HepG2 (cell line): ENCODE measurements at regions not wholly inside any gene's neighbourhood (a gene's known extent, or its start where the extent isn't known, plus 50 kb on each side); places are given as distances from the start of the nearest gene placed in this dataset.

Source experiments
- ATAC-seq: fragments of 200-7000 bp; cut with Tn5 transposase; 3 replicates; pipeline ENCODE4 v1.9.1; 2020; ENCODE audit warnings: mild to moderate bottlenecking, moderate library complexity
- BruUV-seq: library from RNA; stranded (reverse); fragments of 400-500 nt; replicated peaks from 2 replicates; lab custom pipeline; 2021; lab: Mats Ljungman, UMichigan
- CTCF ChIA-PET: fragments of 300-600 bp; formaldehyde crosslinking; extraction: SDS; loops from one replicate; lab custom pipeline; 2021; ENCODE audit warnings: low total read pairs, inconsistent platforms, low intra/inter-chr PET ratio; lab: Yijun Ruan, JAX
- POLR2A ChIA-PET: fragments of 350-600 bp; sonication (Branson Sonifier 250); formaldehyde crosslinking; loops from one replicate; lab custom pipeline; 2020; ENCODE audit warnings: antibody characterized with exemption, inconsistent platforms; lab: Yijun Ruan, JAX
- DNase-seq: peaks from one replicate; pipeline ENCODE4 v3.0.0-alpha.2; 2015; ENCODE audit warnings: low spot score
- FAIRE-seq: peaks from 3 replicates; lab custom pipeline; 2011; peaks lifted over from hg19 to GRCh38; lab: Jason Lieb, UNC
- H2AFZ ChIP-seq: one replicate; pipeline ENCODE4 v1.6.1; 2011; ENCODE audit warnings: low read length, inconsistent platforms
- H3K27ac ChIP-seq: fragments of 300-600 bp; 3 replicates; pipeline ENCODE4 v1.8.0; 2011; ENCODE audit warnings: mixed run types, mild to moderate bottlenecking, mixed read lengths, low read length, inconsistent platforms; ENCODE audit not compliant: insufficient read depth; ENCODE audit errors: extremely low read length
- H3K27me3 ChIP-seq, 2 experiments: fragments of 200-600 bp in 1 of 2; 2 replicates in 1 of 2; 3 replicates in 1 of 2; pipeline versions ENCODE4 v1.6.0 to v1.8.0; 2011; ENCODE audit warnings: low read length in 2 of 2, mild to moderate bottlenecking in 2 of 2, moderate library complexity in 2 of 2, inconsistent platforms in 1 of 2; ENCODE audit not compliant: insufficient read depth in 2 of 2, control insufficient read depth in 1 of 2
- H3K36me3 ChIP-seq, 2 experiments: fragments of 200-600 bp in 1 of 2; replicated peaks in 1 of 2; 2 replicates in 1 of 2; 3 replicates in 1 of 2; pipeline versions ENCODE4 v1.5.1 to v1.8.0; 2011; ENCODE audit warnings: low read length in 2 of 2, inconsistent platforms in 1 of 2; ENCODE audit not compliant: insufficient read depth in 2 of 2, control insufficient read depth in 1 of 2
- H3K4me1 ChIP-seq: 2 replicates; pipeline ENCODE4 v1.5.1; 2012; ENCODE audit warnings: low read length, inconsistent platforms; ENCODE audit not compliant: insufficient read depth
- H3K4me2 ChIP-seq: 2 replicates; pipeline ENCODE4 v1.6.0; 2011; ENCODE audit warnings: low read depth, low read length, inconsistent platforms
- H3K4me3 ChIP-seq, 3 experiments: fragments of 200-600 bp in 1 of 3; sonication (generic), shearing (Covaris generic) in 1 of 3; replicated peaks in 1 of 3; 2 replicates each; pipeline ENCODE4 v1.5.1; 2011 to 2016; ENCODE audit warnings: low read length in 3 of 3, inconsistent platforms in 2 of 3, low read depth in 2 of 3, mild to moderate bottlenecking in 2 of 3, control low read depth in 1 of 3, mixed read lengths in 1 of 3; ENCODE audit not compliant: insufficient read depth in 1 of 3
- H3K79me2 ChIP-seq: one replicate; pipeline ENCODE4 v1.6.1; 2011; ENCODE audit warnings: low read length, inconsistent platforms; ENCODE audit not compliant: insufficient read depth
- H3K9ac ChIP-seq: 2 replicates; pipeline ENCODE4 v1.6.0; 2011; ENCODE audit warnings: mild to moderate bottlenecking, low read depth, low read length, inconsistent platforms; ENCODE audit not compliant: insufficient read depth
- H3K9me3 ChIP-seq: 2 replicates; pipeline ENCODE4 v1.5.1; 2012; ENCODE audit warnings: mild to moderate bottlenecking, low read length
- H4K20me1 ChIP-seq: 2 replicates; pipeline ENCODE4 v1.6.0; 2011; ENCODE audit warnings: inconsistent platforms, mild to moderate bottlenecking, low read length, moderate library complexity; ENCODE audit not compliant: insufficient read depth
- AGO1 ChIP-seq: fragments of 200-400 bp; formaldehyde crosslinking; IDR thresholded peaks from 2 replicates; pipeline ENCODE4 v1.6.1; 2017; ENCODE audit warnings: mild to moderate bottlenecking, low read depth, low read length, moderate library complexity; ENCODE audit not compliant: poor library complexity, severe bottlenecking
- FOXO1 ChIP-seq: sonication (generic); formaldehyde crosslinking; IDR thresholded peaks from 2 replicates; pipeline ENCODE4 v1.4.0; 2020; ENCODE audit warnings: missing genetic modification reagents
- HBP1 ChIP-seq: IDR thresholded peaks from 2 replicates; pipeline ENCODE4 v1.6.1; 2016; ENCODE audit warnings: low read depth, control low read depth
- SALL2 ChIP-seq: sonication (generic); formaldehyde crosslinking; IDR thresholded peaks from 2 replicates; pipeline ENCODE4 v1.8.1; 2023; ENCODE audit warnings: mild to moderate bottlenecking, missing genetic modification reagents, inconsistent platforms
- ZBTB8A ChIP-seq: sonication (generic); formaldehyde crosslinking; IDR thresholded peaks from 2 replicates; pipeline ENCODE4 v1.4.0; 2020; ENCODE audit warnings: mild to moderate bottlenecking, low read depth, missing genetic modification reagents, borderline replicate concordance
- ZNF17 ChIP-seq: sonication (generic); formaldehyde crosslinking; IDR thresholded peaks from 2 replicates; pipeline ENCODE4 v1.5.0; 2020; ENCODE audit warnings: mild to moderate bottlenecking, missing genetic modification reagents
- ZNF224 ChIP-seq: sonication (generic); formaldehyde crosslinking; IDR thresholded peaks from 2 replicates; pipeline ENCODE4 v1.5.0; 2020; ENCODE audit warnings: mild to moderate bottlenecking, missing genetic modification reagents
- ZNF749 ChIP-seq: sonication (generic); formaldehyde crosslinking; IDR thresholded peaks from 2 replicates; pipeline ENCODE4 v1.8.0; 2022; ENCODE audit warnings: mild to moderate bottlenecking, missing genetic modification reagents, moderate library complexity, borderline replicate concordance
- ZNF776 ChIP-seq: sonication (generic); formaldehyde crosslinking; IDR thresholded peaks from 2 replicates; pipeline ENCODE4 v1.4.0; 2020; ENCODE audit warnings: mild to moderate bottlenecking, missing genetic modification reagents
- ZNF841 ChIP-seq: sonication (generic); formaldehyde crosslinking; IDR thresholded peaks from 2 replicates; pipeline ENCODE4 v1.8.1; 2023; ENCODE audit warnings: missing genetic modification reagents, borderline replicate concordance
- in situ Hi-C: cut with HindIII; loops from 2 replicates; pipeline ENCODE4 v1.10.0; 2017; ENCODE audit warnings: low pct_unique_long_range_greater_than_20kb; ENCODE audit not compliant: extremely low pct_ligation_motif_present
- intact Hi-C: fragments of 100-400 bp; cut with micrococcal nuclease; formaldehyde crosslinking; loops from one replicate; pipeline ENCODE4 v1.10.0; 2022; ENCODE audit not compliant: unreplicated experiment
- TF ChIP-seq, protein P1 (sequence below): sonication (generic); formaldehyde crosslinking; IDR thresholded peaks from 2 replicates; pipeline ENCODE4 v1.4.0; 2020; ENCODE audit warnings: missing genetic modification reagents
- TF ChIP-seq, protein P2 (sequence below): sonication (generic); formaldehyde crosslinking; IDR thresholded peaks from one replicate; pipeline ENCODE4 v1.5.1; 2020; ENCODE audit warnings: mild to moderate bottlenecking, missing genetic modification reagents; ENCODE audit errors: not compliant biosample characterization

DNA sequence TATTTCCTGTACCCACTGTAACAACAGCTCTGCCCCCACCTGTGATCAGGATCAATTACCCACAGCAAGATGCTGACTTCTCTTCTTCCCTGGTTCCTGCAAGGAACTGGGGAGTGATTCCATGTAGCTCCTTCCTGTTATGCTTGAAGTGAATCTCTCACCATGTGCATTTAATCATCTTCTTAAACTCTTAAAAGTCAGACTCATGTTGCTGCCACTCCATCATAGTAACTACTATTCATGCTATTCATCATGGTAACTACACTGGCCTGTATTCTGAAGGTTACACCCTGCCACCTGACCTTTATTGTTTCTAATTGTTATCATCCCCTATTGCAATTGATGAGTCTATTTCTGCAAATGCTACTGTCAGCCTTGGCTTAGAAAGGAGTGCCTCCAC is 89.5 kb downstream of the SUCNR1 start:
- H3K4me1 ChIP-seq = no peaks in the 10 kb centered on the region
- H4K20me1 ChIP-seq = no peaks in the 10 kb centered on the region
- BruUV-seq = no TSS peak
- no peak overlapping the region for H3K4me2 ChIP-seq
- H3K4me3 ChIP-seq = no peak overlapping the region
- H3K79me2 ChIP-seq = no peaks in the 10 kb centered on the region
- FAIRE-seq (no peak), ATAC-seq (no peak), DNase-seq (no peak)
- H2AFZ ChIP-seq = no peak overlapping the region
- CTCF ChIA-PET = no interaction called here
- POLR2A ChIA-PET = no interaction called here
- H3K27me3 ChIP-seq = no peaks in the 10 kb centered on the region
- H3K9ac ChIP-seq = no peak overlapping the region
- no peaks in the 10 kb centered on the region for H3K36me3 ChIP-seq
- H3K9me3 ChIP-seq = no peaks in the 10 kb centered on the region
- no peak overlapping the region for H3K27ac ChIP-seq
- in situ Hi-C loops (no loop called here), intact Hi-C loops (no loop called here)
- TF ChIP-seq ZNF841 (CRISPR knock-in tag) (no peak), ZNF749 (CRISPR knock-in tag) (no peak), AGO1 (no peak), ZNF17 (CRISPR knock-in tag) (no peak), FOXO1 (no peak), ZNF776 (CRISPR knock-in tag) (no peak), ZBTB8A (no peak), SALL2 (no peak), HBP1 (CRISPR knock-in tag) (no peak), ZNF224 (CRISPR knock-in tag) (no peak)
- TF ChIP-seq, protein P1, sequence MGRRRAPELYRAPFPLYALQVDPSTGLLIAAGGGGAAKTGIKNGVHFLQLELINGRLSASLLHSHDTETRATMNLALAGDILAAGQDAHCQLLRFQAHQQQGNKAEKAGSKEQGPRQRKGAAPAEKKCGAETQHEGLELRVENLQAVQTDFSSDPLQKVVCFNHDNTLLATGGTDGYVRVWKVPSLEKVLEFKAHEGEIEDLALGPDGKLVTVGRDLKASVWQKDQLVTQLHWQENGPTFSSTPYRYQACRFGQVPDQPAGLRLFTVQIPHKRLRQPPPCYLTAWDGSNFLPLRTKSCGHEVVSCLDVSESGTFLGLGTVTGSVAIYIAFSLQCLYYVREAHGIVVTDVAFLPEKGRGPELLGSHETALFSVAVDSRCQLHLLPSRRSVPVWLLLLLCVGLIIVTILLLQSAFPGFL (CRISPR knock-in tag) = no peak
- TF ChIP-seq, protein P2, sequence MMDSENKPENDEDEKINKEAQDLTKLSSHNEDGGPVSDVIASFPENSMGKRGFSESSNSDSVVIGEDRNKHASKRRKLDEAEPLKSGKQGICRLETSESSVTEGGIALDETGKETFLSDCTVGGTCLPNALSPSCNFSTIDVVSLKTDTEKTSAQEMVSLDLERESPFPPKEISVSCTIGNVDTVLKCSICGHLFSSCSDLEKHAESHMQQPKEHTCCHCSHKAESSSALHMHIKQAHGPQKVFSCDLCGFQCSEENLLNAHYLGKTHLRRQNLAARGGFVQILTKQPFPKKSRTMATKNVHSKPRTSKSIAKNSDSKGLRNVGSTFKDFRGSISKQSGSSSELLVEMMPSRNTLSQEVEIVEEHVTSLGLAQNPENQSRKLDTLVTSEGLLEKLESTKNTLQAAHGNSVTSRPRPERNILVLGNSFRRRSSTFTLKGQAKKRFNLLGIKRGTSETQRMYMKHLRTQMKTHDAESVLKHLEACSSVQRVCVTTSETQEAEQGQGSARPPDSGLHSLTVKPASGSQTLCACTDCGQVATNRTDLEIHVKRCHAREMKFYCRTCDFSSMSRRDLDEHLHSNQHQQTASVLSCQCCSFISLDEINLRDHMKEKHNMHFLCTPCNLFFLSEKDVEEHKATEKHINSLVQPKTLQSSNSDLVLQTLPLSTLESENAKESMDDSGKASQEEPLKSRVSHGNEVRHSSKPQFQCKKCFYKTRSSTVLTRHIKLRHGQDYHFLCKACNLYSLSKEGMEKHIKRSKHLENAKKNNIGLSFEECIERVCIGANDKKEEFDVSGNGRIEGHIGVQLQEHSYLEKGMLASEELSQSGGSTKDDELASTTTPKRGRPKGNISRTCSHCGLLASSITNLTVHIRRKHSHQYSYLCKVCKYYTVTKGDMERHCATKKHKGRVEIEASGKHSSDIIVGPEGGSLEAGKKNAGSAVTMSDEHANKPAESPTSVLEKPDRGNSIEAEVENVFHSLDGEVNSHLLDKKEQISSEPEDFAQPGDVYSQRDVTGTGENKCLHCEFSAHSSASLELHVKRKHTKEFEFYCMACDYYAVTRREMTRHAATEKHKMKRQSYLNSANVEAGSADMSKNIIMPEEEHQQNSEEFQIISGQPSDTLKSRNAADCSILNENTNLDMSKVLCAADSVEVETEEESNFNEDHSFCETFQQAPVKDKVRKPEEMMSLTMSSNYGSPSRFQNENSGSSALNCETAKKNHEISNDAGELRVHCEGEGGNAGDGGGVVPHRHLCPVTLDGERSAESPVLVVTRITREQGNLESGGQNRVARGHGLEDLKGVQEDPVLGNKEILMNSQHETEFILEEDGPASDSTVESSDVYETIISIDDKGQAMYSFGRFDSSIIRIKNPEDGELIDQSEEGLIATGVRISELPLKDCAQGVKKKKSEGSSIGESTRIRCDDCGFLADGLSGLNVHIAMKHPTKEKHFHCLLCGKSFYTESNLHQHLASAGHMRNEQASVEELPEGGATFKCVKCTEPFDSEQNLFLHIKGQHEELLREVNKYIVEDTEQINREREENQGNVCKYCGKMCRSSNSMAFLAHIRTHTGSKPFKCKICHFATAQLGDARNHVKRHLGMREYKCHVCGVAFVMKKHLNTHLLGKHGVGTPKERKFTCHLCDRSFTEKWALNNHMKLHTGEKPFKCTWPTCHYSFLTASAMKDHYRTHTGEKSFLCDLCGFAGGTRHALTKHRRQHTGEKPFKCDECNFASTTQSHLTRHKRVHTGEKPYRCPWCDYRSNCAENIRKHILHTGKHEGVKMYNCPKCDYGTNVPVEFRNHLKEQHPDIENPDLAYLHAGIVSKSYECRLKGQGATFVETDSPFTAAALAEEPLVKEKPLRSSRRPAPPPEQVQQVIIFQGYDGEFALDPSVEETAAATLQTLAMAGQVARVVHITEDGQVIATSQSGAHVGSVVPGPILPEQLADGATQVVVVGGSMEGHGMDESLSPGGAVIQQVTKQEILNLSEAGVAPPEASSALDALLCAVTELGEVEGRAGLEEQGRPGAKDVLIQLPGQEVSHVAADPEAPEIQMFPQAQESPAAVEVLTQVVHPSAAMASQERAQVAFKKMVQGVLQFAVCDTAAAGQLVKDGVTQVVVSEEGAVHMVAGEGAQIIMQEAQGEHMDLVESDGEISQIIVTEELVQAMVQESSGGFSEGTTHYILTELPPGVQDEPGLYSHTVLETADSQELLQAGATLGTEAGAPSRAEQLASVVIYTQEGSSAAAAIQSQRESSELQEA (CRISPR knock-in tag) = no peak
